ENCODE measurements at regions not wholly inside any gene's neighbourhood (a gene's known extent, or its start where the extent isn't known, plus 50 kb on each side); places are given as distances from the start of the nearest gene placed in this dataset.
"Not testable (repeated sequence)": the region's sequence is repeated elsewhere in the genome, so short reads cannot be mapped to it uniquely, and the experiment has no call there.

DNA sequence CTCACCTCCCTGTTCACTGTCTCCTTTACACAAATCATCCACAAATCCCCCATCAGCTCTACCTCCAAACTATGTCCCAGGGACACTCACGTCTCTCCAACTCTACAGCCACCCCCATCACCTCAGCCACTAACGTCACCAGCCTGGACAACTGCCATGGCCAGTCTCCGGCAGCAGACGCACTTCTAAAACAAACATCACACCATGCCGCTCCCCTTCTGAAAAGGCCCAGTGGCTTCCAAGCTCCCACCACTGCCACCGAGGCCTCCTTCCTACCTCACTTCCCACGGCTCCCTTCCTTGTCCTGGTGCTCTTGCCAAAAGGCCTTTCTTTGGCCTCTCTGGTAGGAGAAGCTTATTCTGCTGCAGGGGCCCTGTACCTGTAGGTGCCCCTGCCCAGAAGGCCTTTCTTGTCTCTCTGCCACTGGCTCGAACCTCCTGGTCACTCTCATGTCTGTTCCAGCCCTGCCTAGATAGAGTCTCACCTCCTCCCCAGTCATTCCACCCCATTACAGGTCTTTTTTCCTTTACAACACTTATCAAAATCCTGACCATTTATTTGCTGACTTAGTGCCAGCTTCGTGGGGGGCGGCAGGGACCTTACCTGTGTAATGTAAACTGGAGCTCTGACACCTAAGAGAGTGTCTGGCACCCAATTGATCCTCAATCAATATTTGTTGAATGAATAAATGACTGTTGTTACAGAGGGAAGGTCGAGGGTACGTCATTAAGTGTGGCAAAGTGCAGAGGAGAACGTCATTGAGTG, 304.2 kb downstream of the GOLGA6L6 start:
- DNase-seq (ENCODE audit: low spot score); H3K4me3 ChIP-seq; H3K27ac ChIP-seq: not testable (repeated sequence)

DNA sequence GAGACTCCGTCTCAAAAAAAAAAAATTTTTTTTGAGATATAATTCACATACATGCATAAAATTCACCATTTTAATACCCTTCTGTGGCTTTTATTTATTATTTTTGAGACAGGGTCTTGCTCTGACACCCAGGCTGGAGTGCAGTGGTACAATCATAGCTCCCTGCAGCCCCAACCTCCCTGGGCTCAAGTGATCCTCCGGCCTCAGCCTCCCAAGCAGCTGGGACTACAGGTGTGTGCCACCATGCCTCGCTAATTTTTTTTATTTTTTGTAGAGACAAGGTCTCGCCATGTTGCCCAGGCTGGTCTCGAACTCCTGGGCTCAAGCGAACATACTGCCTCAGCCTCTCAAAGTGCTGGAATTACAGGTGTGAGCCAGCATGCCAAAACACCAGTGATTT, 305.9 kb downstream of the GOLGA6L6 start:
- H3K4me3 ChIP-seq; H3K27ac ChIP-seq; DNase-seq (ENCODE audit: low spot score): not testable (repeated sequence)

- H3K27ac ChIP-seq; DNase-seq (ENCODE audit: low spot score); H3K4me3 ChIP-seq: not testable (repeated sequence)
Observed at GRCh38 chr15:20234006-20234540, 307.5 kb downstream of the GOLGA6L6 start.

DNA sequence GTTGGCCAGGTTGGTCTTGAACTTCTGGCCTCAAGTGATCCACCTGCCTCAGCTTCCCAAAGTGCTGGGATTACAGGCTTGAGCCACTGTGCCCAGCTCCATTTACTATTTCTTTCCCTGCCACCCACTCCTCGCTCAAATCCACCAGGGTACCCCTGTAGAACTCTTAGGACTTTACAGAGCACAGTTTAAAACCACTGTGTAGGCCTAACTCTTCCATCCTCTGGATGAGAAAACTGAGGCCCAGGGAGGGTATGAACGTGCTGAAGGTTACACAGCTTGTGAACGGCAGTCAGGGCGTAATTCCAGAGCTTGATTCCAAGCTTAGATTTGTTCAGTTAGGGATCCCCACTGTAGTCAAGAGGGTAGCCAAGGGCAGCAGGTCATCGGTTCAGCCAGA, 309.1 kb downstream of the GOLGA6L6 start:
- not testable (repeated sequence) for H3K27ac ChIP-seq; H3K4me3 ChIP-seq; DNase-seq (ENCODE audit: low spot score)

- not testable (repeated sequence) for DNase-seq (ENCODE audit: low spot score); H3K4me3 ChIP-seq; H3K27ac ChIP-seq
Observed at GRCh38 chr15:20230656-20231055, 310.9 kb downstream of the GOLGA6L6 start.

DNA sequence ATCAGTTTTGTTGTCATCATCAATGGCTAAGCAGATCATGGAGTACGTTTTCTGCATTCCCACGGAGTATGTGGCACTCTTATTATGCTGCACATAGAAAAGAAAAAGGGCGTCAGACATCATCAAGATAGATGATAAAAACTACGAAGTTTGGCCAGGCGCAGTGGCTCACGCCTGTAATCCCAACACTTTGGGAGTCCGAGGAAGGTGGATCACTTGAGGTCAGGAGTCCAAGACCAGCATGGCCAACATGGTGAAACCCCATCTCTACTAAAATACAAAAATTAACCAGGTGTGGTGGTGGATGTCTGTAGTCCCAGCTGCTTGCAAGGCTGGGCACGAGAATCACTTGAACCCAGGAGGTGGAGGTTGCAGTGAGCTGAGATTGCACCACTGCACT, 312.8 kb downstream of the GOLGA6L6 start:
- H3K27ac ChIP-seq; DNase-seq (ENCODE audit: low spot score); H3K4me3 ChIP-seq: not testable (repeated sequence)

DNA sequence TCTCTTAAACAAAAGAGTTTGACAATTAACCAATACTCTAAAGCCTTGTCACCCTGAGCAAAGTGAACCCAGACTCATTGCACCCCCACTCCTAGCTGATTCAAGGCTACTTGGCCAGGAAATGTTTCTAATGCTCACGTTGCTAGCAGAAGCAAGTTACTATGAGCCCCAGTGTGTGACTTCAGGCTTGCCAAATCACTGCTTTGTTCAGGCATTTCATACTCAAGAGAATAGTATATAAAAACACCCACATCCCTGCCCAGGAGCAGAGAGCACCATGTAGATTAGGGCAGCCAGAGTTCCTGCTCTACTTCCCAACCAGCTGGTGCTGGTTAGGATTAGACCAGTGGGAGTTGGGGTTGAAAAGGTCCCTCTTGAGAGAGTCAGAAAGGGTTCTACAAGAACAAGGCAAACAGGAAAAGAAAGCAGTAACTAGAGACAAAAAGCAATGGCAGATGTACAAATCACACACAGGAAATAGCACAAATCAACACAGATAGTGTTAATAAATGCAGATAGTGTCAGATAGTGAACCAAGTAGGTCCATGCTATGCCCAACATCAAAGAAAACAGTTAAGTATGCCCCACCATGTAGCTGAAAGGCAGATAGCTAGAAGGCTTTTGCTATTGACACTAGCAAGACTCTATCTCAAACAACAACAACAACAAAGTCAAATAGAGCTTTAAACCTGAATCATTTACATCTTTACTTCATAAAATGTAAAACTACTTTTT, 314.3 kb downstream of the GOLGA6L6 start:
- not testable (repeated sequence) for H3K4me3 ChIP-seq; DNase-seq (ENCODE audit: low spot score)

DNA sequence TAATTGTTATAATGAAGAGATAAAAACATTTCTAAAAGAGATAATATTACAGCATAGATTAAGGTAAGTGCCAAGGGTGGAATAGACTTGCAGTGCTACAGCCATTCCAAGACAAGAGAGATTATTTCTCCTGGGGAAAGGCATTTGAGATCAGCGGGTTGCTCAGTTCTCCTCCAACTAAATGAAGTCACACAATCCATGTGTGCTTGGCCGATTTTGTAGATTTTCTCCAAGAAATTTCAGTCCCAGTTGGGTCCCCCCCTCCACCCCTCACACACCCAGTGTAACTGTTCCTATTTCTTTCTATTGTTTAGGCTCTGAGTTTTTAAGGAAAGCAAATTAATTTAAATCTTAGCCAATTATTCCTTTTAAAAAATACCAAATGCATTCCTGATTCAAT, 315.1 kb downstream of the GOLGA6L6 start:
- H3K27ac ChIP-seq; DNase-seq (ENCODE audit: low spot score); H3K4me3 ChIP-seq: not testable (repeated sequence)

More for the DNA sequence above, 314.3 kb downstream of the GOLGA6L6 start:
- H3K27ac ChIP-seq: not testable (repeated sequence)

- not testable (repeated sequence) for H3K27ac ChIP-seq; DNase-seq (ENCODE audit: low spot score); H3K4me3 ChIP-seq
Observed at GRCh38 chr15:20221063-20221462, 320.5 kb downstream of the GOLGA6L6 start.

DNA sequence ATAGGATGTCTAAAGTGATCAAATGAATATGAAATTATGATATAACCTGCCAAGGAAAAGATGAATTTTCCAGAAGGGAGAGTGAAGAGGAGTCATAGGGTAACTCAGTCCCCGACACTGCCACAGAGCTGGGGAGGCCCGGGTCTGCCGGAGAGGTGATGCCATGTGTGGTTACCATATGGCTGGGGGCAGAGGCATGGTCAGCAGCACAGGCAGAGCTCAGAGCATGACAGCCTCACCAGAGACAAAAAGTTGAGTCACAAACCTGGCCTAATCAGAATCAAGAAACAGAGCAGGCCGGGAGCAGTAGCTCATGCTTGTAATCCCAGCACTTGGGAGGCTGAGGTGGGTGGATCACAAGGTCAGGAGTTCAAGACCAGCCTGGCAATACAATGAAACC, 322.4 kb downstream of the GOLGA6L6 start:
- not testable (repeated sequence) for H3K4me3 ChIP-seq; H3K27ac ChIP-seq; DNase-seq (ENCODE audit: low spot score)

DNA sequence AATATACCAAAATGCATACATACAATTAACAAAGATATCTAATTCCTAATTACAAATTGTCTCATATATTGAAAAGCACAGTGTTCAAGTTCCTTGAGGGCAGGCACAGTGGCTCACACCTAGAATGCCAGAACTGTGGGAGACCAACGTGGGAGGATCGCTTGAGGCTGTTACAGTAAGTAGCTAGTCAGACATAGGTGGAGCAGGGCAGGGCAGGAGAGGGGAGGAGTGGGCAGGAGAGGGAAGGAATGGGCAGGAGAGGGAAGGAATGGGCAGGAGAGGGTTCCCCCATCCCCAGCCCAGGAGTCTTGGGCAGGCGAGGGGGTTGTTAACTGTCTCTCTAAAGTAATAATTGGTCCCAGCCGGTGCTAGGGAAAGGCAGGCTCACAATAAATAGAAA, 325.9 kb downstream of the GOLGA6L6 start:
- not testable (repeated sequence) for DNase-seq (ENCODE audit: low spot score); H3K27ac ChIP-seq; H3K4me3 ChIP-seq

GRCh38 chr15:20214101-20214500, 327.5 kb downstream of the GOLGA6L6 start:
- not testable (repeated sequence) for H3K4me3 ChIP-seq; DNase-seq (ENCODE audit: low spot score); H3K27ac ChIP-seq

DNA sequence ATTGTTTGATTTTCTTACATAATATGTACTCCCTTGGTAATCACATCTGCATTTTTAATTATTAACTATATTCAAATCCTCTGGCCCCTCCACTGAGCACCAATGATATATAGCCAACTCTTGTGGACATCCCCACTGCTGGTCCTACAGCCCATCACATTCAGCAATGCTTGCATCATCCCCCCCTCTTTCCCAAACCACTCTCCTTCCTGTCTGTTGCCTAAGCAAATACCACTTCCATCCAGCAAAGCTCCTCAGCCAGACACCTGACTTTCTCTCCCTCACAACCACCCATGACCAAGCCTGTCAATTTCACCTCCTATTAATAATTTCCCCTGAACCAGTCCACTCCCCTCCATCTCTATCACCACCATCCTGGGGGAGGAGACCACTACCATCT, 330.1 kb downstream of the GOLGA6L6 start:
- not testable (repeated sequence) for H3K4me3 ChIP-seq; DNase-seq (ENCODE audit: low spot score); H3K27ac ChIP-seq

DNA sequence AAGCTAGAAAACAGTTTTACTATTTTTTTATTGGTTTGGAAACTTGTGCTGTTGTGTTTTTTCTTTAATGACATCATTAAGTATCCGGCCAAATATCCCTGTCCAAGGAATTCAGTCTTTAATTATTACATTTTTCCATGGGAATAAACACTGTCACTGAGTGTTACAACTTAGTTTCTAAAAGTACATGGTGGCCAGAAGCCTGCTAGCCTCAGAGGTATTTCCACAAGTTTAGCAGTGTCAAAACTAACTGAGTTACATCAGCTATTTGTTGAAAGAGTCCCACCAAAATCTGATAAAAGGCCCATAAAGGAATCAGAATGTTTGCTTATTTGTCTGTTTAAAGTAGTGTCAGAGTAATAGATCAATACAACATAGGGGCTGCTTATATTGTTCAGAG, 331.6 kb downstream of the GOLGA6L6 start:
- not testable (repeated sequence) for H3K27ac ChIP-seq; DNase-seq (ENCODE audit: low spot score); H3K4me3 ChIP-seq

GRCh38 chr15:20207607-20208006, 334.0 kb downstream of the GOLGA6L6 start:
- H3K27ac ChIP-seq; DNase-seq (ENCODE audit: low spot score): not testable (repeated sequence)

DNA sequence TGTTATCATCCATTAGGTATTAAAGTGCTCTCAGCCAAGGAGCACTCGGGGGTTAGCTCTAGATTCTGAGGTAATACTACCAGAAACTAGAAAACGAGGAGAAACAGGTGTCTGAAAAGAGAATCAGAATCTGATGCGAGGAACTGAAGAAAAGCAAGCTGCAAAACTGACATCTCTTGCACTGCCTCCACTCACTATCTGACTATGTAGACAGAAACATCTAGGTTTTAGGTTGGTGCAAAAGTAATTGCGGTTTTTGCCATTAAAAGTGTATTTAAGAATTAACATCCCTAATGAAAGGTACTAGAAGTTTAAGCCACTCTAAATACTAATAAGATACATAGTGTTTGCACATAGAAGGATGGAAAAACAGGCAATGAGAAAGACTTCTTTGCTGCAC, 334.4 kb downstream of the GOLGA6L6 start:
- not testable (repeated sequence) for H3K27ac ChIP-seq; DNase-seq (ENCODE audit: low spot score); H3K4me3 ChIP-seq

More at GRCh38 chr15:20207607-20208006, 334.0 kb downstream of the GOLGA6L6 start:
- not testable (repeated sequence) for H3K4me3 ChIP-seq

DNA sequence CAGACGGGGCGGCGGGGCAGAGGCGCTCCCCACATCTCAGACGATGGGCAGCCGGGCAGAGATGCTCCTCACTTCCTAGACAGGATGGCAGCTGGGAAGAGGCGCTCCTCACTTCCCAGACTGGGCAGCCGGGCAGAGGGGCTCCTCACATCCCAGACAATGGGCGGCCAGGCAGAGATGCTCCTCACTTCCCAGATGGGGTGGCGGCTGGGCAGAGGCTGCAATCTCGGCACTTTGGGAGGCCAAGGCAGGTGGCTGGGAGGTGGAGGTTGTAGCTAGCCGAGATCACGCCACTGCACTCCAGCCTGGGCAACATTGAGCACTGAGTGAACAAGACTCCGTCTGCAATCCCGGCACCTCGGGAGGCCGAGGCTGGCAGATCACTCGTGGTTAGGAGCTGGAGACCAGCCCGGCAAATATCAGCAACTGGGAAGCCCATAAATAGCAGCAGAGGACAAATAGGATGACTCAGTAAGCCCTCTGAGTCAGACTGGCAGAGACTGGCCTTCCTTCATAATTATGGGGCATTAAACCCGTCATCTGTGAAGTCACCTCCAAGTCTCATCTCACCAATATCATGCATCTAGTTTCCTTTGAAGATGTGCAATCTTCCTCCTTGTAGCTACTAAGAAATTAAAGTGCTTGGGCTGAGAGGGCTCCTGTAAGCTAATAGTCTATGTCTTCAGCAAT, 337.3 kb downstream of the GOLGA6L6 start:
- not testable (repeated sequence) for DNase-seq (ENCODE audit: low spot score); H3K27ac ChIP-seq; H3K4me3 ChIP-seq

DNA sequence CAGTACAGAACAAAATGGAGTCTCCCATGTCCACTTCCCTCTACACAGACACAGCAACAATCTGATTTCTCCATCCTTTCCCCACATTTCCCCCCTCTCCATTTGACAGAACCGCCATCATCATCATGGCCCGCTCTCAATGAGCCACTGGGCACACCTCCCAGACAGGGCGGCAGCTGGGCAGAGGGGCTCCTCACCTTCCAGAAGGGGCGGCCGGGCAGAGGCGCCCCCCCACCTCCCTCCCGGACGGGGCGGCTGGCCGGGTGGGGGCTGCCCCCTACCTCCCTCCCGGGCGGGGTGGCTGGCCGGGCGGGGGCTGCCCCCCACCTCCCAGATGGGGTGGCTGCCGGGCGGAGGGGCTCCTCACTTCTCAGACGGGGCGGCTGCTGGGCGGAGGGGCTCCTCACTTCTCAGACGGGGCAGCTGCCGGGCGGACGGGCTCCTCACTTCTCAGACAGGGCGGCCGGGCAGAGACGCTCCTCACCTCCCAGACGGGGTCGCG, 337.9 kb downstream of the GOLGA6L6 start:
- not testable (repeated sequence) for DNase-seq (ENCODE audit: low spot score); H3K4me3 ChIP-seq; H3K27ac ChIP-seq

GRCh38 chr15:20194591-20195198, 346.9 kb downstream of the GOLGA6L6 start:
- not testable (repeated sequence) for H3K27ac ChIP-seq

More at GRCh38 chr15:20194591-20195198, 346.9 kb downstream of the GOLGA6L6 start:
- DNase-seq (ENCODE audit: low spot score); H3K4me3 ChIP-seq: not testable (repeated sequence)

Data from coronary artery (tissue), 2 donors.